Calu3 (cell line): ENCODE measurements at regions not wholly inside any gene's neighbourhood (a gene's known extent, or its start where the extent isn't known, plus 50 kb on each side); places are given as distances from the start of the nearest gene placed in this dataset.

Source experiments
- BruUV-seq: library from RNA; stranded (reverse); fragments of 400-500 nt; replicated peaks from 2 replicates; lab custom pipeline; 2021; lab: Mats Ljungman, UMichigan
- CTCF ChIA-PET: fragments of 300-600 bp; sonication (Branson Sonifier 250); formaldehyde crosslinking; loops from one replicate; lab custom pipeline; 2022; ENCODE audit warnings: antibody characterized with exemption; lab: Charles Lee
- DNase-seq: peaks from one replicate; pipeline ENCODE4 v3.0.0; 2022
- H3K27ac Mint-ChIP-seq: one replicate; pipeline ENCODE4 v1.8.0; 2022; ENCODE audit warnings: mixed read lengths; ENCODE audit not compliant: unreplicated experiment
- H3K27me3 Mint-ChIP-seq: one replicate; pipeline ENCODE4 v1.8.0; 2022; ENCODE audit warnings: mixed read lengths; ENCODE audit not compliant: unreplicated experiment
- H3K36me3 Mint-ChIP-seq: one replicate; pipeline ENCODE4 v1.8.0; 2022; ENCODE audit warnings: mild to moderate bottlenecking, moderate library complexity, mixed read lengths; ENCODE audit not compliant: insufficient read depth, unreplicated experiment
- H3K4me1 Mint-ChIP-seq: one replicate; pipeline ENCODE4 v1.8.0; 2022; ENCODE audit warnings: mild to moderate bottlenecking, low read depth, mixed read lengths; ENCODE audit not compliant: unreplicated experiment
- H3K4me3 Mint-ChIP-seq: one replicate; pipeline ENCODE4 v1.8.0; 2022; ENCODE audit warnings: mild to moderate bottlenecking, low read depth, moderate library complexity, mixed read lengths; ENCODE audit not compliant: unreplicated experiment
- H3K9me3 Mint-ChIP-seq: one replicate; pipeline ENCODE4 v1.8.0; 2022; ENCODE audit warnings: low read depth, mixed read lengths; ENCODE audit not compliant: unreplicated experiment
- intact Hi-C: fragments of 100-400 bp; cut with micrococcal nuclease; formaldehyde crosslinking; loops from one replicate; pipeline ENCODE4 v1.10.0; 2022; ENCODE audit not compliant: unreplicated experiment
- TF ChIP-seq, protein P1 (sequence below): fragments of 200-600 bp; IDR thresholded peaks from one replicate; pipeline ENCODE4 v1.8.0; 2022; ENCODE audit warnings: antibody characterized with exemption; ENCODE audit not compliant: unreplicated experiment

DNA sequence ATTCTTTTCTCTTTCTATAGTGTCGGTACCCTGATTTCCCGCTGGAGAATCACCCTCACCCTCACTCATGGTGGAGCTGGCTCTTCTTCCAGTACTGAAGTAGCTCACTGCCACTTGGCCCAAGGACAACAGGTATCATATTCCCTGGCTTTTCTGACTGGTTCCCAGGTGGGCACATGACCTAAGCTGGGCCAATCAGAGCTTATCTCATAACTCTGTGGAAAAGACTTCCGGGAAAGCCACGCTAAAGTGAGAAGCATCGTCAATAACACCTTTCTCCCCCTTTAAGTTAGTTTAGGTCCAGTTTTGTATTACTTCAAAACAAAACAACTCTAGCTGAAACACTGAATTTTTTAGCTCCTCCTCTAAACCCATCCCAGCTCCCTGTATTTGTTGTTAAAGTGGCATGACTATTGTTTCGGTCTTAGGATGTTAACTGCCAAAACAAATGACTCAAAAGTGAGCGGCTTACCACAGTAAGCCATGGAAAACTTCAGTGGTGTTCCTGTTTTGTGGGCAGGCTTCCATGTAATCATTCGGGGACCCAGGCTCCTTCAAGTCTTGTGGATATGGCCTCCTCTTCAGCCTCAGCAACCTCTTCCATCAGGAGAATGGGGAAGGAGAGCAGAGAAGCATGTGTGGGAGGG is 137.4 kb upstream of the DLX2 start:
- CTCF ChIA-PET = no interaction called here
- Mint-ChIP-seq H3K9me3 (no peaks in the 10 kb centered on the region), H3K27ac (no peak overlapping the region), H3K36me3 (no peaks in the 10 kb centered on the region), H3K4me3 (no peak overlapping the region), H3K4me1 (peaks cover 3% of the 10 kb centered on the region), H3K27me3 (peaks cover 8% of the 10 kb centered on the region)
- intact Hi-C loops = no loop called here
- no peak for DNase-seq
- BruUV-seq = no TSS peak
- TF ChIP-seq, protein P1, sequence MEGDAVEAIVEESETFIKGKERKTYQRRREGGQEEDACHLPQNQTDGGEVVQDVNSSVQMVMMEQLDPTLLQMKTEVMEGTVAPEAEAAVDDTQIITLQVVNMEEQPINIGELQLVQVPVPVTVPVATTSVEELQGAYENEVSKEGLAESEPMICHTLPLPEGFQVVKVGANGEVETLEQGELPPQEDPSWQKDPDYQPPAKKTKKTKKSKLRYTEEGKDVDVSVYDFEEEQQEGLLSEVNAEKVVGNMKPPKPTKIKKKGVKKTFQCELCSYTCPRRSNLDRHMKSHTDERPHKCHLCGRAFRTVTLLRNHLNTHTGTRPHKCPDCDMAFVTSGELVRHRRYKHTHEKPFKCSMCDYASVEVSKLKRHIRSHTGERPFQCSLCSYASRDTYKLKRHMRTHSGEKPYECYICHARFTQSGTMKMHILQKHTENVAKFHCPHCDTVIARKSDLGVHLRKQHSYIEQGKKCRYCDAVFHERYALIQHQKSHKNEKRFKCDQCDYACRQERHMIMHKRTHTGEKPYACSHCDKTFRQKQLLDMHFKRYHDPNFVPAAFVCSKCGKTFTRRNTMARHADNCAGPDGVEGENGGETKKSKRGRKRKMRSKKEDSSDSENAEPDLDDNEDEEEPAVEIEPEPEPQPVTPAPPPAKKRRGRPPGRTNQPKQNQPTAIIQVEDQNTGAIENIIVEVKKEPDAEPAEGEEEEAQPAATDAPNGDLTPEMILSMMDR = no peak

DNA sequence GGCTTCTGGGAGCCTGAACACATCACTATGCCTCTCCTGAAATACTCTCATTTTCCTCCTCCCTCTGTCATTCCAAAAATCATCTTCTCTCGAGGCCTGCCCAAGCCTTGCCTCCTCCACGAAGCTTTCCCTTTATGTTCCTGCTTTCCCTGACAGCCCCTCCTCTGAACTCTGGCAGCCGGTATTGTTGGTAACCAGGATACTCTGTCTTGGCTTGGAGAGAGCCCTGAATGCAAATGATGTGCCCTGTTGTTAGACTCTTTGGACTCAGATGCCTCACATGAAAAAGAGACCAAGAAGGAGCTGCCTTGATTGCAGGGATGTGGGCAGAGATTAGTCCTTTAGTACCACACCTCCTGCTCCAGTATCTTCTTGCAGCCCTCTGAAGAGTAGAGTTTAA is 138.5 kb upstream of the DLX2 start:
- Mint-ChIP-seq H3K9me3 (no peaks in the 10 kb centered on the region), H3K27ac (no peak overlapping the region), H3K4me3 (no peak overlapping the region), H3K36me3 (no peaks in the 10 kb centered on the region), H3K27me3 (no peaks in the 10 kb centered on the region), H3K4me1 (peaks cover under 1% of the 10 kb centered on the region)
- CTCF ChIA-PET = no interaction called here
- DNase-seq = no peak
- intact Hi-C loops = no loop called here
- TF ChIP-seq, protein P1 = no peak
- no TSS peak for BruUV-seq

DNA sequence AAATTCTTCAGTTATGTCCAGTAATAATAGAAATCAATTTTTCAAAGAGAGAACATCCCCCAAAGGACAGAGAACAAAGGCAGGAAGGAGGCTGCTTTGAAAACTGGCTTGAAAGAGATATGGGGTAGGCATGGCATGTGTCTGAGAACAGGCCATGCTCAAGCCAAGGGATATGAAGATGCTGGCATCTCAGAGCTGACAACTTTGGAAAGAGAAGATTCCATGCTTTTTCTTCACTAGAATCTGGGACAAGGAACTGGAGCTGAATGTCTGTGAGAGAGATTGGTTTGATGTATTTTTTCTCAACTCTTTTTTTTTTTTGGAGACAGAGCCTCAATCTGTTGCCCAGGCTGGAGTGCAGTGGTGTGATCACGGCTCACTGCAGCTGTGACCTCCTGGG is 139.8 kb upstream of the DLX2 start:
- no peaks in the 10 kb centered on the region for H3K36me3 Mint-ChIP-seq
- no peak for DNase-seq
- H3K4me1 Mint-ChIP-seq = peaks cover 13% of the 10 kb centered on the region
- H3K27ac Mint-ChIP-seq = no peak overlapping the region
- H3K9me3 Mint-ChIP-seq = no peaks in the 10 kb centered on the region
- CTCF ChIA-PET = no interaction called here
- intact Hi-C loops = no loop called here
- no peaks in the 10 kb centered on the region for H3K27me3 Mint-ChIP-seq
- BruUV-seq = no TSS peak
- TF ChIP-seq, protein P1 = no peak
- H3K4me3 Mint-ChIP-seq = no peak overlapping the region

DNA sequence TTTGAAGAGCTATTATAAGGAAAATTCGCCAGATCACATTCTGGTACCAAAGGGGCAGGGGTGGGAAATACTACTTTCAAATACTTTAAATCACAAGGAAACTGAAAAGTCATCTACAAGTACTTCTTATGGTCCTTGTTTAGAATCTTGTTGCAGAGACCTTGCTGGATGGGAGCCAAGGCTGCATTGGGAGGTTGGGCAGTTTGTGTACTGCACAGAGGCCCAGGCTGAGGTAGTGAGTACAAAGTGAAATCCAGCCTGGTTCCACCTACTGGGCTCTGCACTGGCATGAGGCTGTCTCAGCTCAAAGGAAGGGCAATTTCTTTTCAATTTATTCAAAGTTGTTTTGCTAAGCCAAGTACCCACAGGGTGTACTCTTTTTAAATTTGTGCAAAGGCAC is 140.3 kb upstream of the DLX2 start:
- DNase-seq = no peak
- CTCF ChIA-PET = no interaction called here
- Mint-ChIP-seq H3K4me3 (no peak overlapping the region), H3K27me3 (no peaks in the 10 kb centered on the region), H3K36me3 (no peaks in the 10 kb centered on the region), H3K4me1 (peaks cover 18% of the 10 kb centered on the region), H3K27ac (no peak overlapping the region), H3K9me3 (no peaks in the 10 kb centered on the region)
- TF ChIP-seq, protein P1 = no peak
- intact Hi-C loops = no loop called here
- no TSS peak for BruUV-seq
